ENCODE measurements at regions not wholly inside any gene's neighbourhood (a gene's known extent, or its start where the extent isn't known, plus 50 kb on each side); places are given as distances from the start of the nearest gene placed in this dataset.

- DNase-seq = no peak
Measured at GRCh38 chr5:107291866-107292265, 378.9 kb downstream of the EFNA5 start.

GRCh38 chr5:107290780-107291398, 379.8 kb downstream of the EFNA5 start:
- no peak for DNase-seq

GRCh38 chr5:107289030-107289714, 381.6 kb downstream of the EFNA5 start:
- DNase-seq = no peak

- no peak for DNase-seq
Measured at GRCh38 chr5:107286447-107287098, 384.2 kb downstream of the EFNA5 start.

- no peak for DNase-seq
Measured at GRCh38 chr5:107285772-107286171, 385.0 kb downstream of the EFNA5 start.

- no peak for DNase-seq
Measured at GRCh38 chr5:107284822-107285525, 385.8 kb downstream of the EFNA5 start.

GRCh38 chr5:107282061-107282460, 388.7 kb downstream of the EFNA5 start:
- DNase-seq = no peak

GRCh38 chr5:107278774-107279173, 392.0 kb downstream of the EFNA5 start:
- no peak for DNase-seq

- no peak for DNase-seq
Measured at GRCh38 chr5:107277485-107278125, 393.1 kb downstream of the EFNA5 start.

- DNase-seq = no peak
Measured at GRCh38 chr5:107275333-107275732, 395.4 kb downstream of the EFNA5 start.

- no peak for DNase-seq
Measured at GRCh38 chr5:107274571-107274970, 396.2 kb downstream of the EFNA5 start.

GRCh38 chr5:107272954-107273353, 397.8 kb downstream of the EFNA5 start:
- no peak for DNase-seq

- DNase-seq = no peak
Measured at GRCh38 chr5:107272509-107272908, 398.2 kb downstream of the EFNA5 start.

GRCh38 chr5:107271682-107272350, 398.9 kb downstream of the EFNA5 start:
- no peak for DNase-seq

GRCh38 chr5:107270561-107270960, 400.2 kb downstream of the EFNA5 start:
- no peak for DNase-seq

- no peak for DNase-seq
Measured at GRCh38 chr5:107269678-107270077, 401.1 kb downstream of the EFNA5 start.

GRCh38 chr5:107269256-107269655, 401.5 kb downstream of the EFNA5 start:
- no peak for DNase-seq

GRCh38 chr5:107268241-107268640, 402.5 kb downstream of the EFNA5 start:
- no peak for DNase-seq

GRCh38 chr5:107266100-107266499, 404.6 kb downstream of the EFNA5 start:
- no peak for DNase-seq

GRCh38 chr5:107265193-107265592, 405.5 kb downstream of the EFNA5 start:
- DNase-seq = no peak

- peak; percentile 51 for DNase-seq
Measured at GRCh38 chr5:107263387-107264018, 407.2 kb downstream of the EFNA5 start.

Measured in CD4-positive, alpha-beta T cell treated with Interleukin-17A for 1 hour (primary cell).